GM21526 (cell line): ENCODE measurements at regions not wholly inside any gene's neighbourhood (a gene's known extent, or its start where the extent isn't known, plus 50 kb on each side); places are given as distances from the start of the nearest gene placed in this dataset.

Experiments
- ATAC-seq: cut with Tn5 transposase; IDR thresholded peaks from one replicate; pipeline ENCODE4 v1.9.1; 2021; ENCODE audit warnings: moderate library complexity; ENCODE audit not compliant: unreplicated experiment, low FRiP score

DNA sequence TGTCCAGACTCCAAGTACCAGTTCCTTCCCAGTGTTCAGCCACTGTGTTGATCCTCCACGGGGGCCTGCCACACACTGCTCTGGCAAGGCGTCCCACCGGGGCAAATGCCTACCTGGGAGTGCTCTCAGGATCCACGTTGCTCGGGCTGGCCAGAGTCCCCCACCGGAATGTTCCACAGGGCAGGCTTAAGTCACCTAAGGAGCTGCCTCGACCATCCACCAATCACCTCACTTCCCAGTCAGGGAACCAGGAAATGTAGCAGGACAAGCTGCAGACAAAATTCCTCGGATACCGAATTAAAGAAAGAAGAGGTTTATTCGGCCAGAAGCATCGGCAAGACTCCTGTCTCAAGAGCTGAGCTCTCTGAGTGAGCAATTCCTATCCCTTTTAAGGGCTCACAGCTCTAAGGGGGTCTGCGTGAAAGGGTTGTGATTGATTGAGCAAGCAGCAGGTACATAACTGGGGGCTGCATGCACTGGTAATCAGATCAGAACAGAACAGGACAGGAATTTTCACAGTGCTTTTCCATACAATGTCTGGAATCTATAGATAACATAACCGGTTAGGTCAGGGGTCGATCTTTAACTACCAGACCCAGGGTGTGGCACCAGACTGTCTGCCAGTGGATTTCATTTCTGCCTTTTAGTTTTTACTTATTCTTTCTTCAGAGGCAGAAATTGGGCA is 56.9 kb upstream of the EDNRB start:
- no peak for ATAC-seq

DNA sequence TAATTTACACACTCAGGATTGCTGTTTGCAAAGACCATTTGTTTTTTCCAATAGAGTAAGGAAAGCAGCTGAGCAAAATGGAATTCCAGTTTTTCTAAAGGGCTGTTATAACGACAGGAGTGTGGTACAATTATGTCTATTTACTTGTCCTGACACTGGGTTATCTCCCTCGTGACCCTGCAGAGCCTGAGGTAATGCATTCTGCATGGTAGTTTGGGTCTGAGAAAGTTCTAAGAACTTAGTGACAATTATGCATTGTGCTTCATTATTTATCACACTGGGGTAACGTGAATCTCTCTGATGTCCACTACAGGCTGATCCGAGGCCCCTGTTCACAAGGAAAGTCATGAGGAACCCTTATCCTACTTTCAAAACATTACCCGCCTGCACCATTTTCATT is 50.7 kb upstream of the EDNRB start:
- ATAC-seq: no peak
